Dendritic cell treated with granulocyte-macrophage colony-stimulating factor and Interleukin-4, amounts not matched to agents 40 ng/mL and 50 ng/mL, for 4 days (primary cell): ENCODE measurements at regions not wholly inside any gene's neighbourhood (a gene's known extent, or its start where the extent isn't known, plus 50 kb on each side); places are given as distances from the start of the nearest gene placed in this dataset.

ENCODE experiments used
- H3K27ac Mint-ChIP-seq: one replicate; pipeline ENCODE4 v1.8.0; 2022; ENCODE audit warnings: mild to moderate bottlenecking, mixed read lengths
- H3K27me3 Mint-ChIP-seq: one replicate; pipeline ENCODE4 v1.8.0; 2022; ENCODE audit warnings: mild to moderate bottlenecking, mixed read lengths
- H3K36me3 Mint-ChIP-seq: one replicate; pipeline ENCODE4 v1.8.0; 2022; ENCODE audit warnings: low read depth, mixed read lengths
- H3K4me1 Mint-ChIP-seq: one replicate; pipeline ENCODE4 v1.8.0; 2022; ENCODE audit warnings: low read depth, mixed read lengths
- H3K4me3 Mint-ChIP-seq: one replicate; pipeline ENCODE4 v1.8.0; 2022; ENCODE audit warnings: mild to moderate bottlenecking, moderate library complexity, mixed read lengths
- H3K9me3 Mint-ChIP-seq: one replicate; pipeline ENCODE4 v1.8.0; 2022; ENCODE audit warnings: mixed read lengths
- intact Hi-C: fragments of 100-400 bp; cut with micrococcal nuclease; formaldehyde crosslinking; loops from one replicate; pipeline ENCODE4 v1.15.0; 2022

DNA sequence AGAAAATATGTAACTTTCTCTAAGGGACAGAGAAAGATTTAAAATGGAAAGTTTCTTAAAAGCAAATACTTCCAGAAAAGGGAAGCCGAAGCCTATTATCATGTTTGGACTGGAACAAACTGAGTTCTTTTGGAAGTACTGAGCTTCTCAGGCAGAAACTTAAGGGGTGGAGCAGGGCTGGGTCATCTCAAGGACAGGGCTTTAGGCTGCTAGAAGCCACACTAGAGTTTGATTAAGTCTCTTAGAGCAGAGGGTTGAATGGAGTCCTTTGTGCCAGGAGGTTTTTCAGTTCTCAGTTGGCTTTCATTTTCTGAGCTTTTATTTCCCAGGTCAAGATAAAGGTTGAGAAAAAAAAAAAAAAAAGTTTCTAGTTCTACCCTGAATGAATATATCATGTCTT is 432.7 kb downstream of the SLITRK5 start:
- Mint-ChIP-seq H3K4me3 (no peak overlapping the region), H3K27me3 (no peaks in the 10 kb centered on the region), H3K4me1 (no peaks in the 10 kb centered on the region), H3K27ac (no peak overlapping the region), H3K9me3 (peaks cover 41% of the 10 kb centered on the region), H3K36me3 (no peaks in the 10 kb centered on the region)
- intact Hi-C loops = no loop called here

DNA sequence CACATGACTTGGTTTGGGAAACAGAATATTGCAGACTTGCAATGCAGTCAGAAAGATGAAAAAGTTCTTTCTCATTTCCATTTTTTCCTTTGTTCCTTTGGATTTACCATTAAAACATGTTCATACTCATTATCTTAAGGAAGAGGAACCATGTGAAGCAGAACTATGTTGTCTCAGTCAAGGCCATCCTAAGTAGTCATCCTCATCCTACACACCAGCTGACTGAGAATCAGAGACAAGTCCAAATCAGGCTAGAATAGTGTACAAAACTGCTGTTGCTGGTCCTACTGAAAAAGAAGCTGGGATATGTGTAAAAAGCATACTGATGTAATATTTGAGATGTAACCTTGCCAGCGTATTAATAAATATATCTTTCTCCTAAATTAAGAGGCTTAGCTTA is 433.4 kb downstream of the SLITRK5 start:
- Mint-ChIP-seq H3K4me1 (no peaks in the 10 kb centered on the region), H3K27ac (no peak overlapping the region), H3K4me3 (no peak overlapping the region), H3K36me3 (no peaks in the 10 kb centered on the region), H3K9me3 (peaks cover 40% of the 10 kb centered on the region), H3K27me3 (no peaks in the 10 kb centered on the region)
- intact Hi-C loops = no loop called here

DNA sequence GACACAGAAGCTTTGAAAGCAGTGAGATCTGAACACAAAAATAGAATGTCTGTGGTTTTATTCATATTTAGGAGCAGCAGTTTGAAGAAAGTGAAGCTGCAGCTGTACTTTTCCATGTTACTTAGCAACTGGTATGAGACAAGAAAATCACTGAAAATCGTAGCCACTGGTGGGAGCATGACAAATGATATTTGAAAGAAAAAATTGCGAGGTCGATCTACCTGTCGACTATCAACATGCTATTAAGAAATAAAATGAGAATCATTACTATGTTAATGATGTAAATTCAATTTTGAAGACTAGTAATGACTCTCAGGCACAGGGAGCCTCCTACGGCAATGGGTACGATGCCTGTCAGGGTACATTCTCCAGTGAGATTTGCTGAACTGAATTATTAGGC is 436.4 kb downstream of the SLITRK5 start:
- no peaks in the 10 kb centered on the region for H3K36me3 Mint-ChIP-seq
- intact Hi-C loops = no loop called here
- H3K4me3 Mint-ChIP-seq = no peak overlapping the region
- H3K9me3 Mint-ChIP-seq = peaks cover 10% of the 10 kb centered on the region
- H3K27ac Mint-ChIP-seq = no peak overlapping the region
- peaks cover 4% of the 10 kb centered on the region for H3K4me1 Mint-ChIP-seq
- H3K27me3 Mint-ChIP-seq = no peaks in the 10 kb centered on the region

DNA sequence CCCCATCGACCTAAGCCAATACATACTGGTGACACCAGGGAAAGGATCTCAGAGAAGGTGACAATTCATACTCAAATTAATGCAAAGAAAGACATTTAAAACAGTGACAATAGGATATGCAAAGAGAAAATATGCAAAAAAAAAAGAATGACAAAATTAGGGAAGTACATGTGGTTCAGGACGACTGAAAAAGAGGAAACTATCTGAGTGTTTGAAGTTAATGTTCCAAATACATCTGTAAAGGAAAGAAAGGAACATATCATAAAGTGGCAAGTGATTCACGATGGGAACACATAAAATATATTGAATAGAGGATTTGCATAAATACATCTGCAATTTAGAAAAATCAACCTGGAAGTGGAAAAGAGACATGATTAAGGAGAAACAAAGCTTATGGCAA is 441.4 kb downstream of the SLITRK5 start:
- no peaks in the 10 kb centered on the region for H3K36me3 Mint-ChIP-seq
- H3K9me3 Mint-ChIP-seq = no peaks in the 10 kb centered on the region
- H3K27ac Mint-ChIP-seq = no peak overlapping the region
- intact Hi-C loops = no loop called here
- peaks cover 6% of the 10 kb centered on the region for H3K4me1 Mint-ChIP-seq
- no peak overlapping the region for H3K4me3 Mint-ChIP-seq
- H3K27me3 Mint-ChIP-seq = no peaks in the 10 kb centered on the region

DNA sequence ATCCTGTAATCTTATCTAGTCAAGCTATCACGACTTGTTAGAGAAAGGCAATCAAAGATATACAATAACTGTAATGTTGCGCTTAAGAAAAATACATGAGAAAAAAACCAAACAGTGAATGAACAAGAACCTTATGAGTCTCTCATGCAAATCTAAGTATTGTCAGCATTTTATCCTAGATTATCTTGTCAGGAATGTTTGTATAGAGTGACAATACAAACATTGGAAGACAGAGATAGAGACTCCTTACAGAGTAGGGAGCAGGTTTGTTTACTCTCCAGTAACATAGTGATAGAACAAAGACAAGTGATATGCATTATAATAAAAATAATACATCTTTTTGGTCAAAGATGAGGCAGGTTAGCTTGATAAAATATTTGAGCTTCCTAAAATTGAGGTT is 444.8 kb downstream of the SLITRK5 start:
- no peaks in the 10 kb centered on the region for H3K9me3 Mint-ChIP-seq

DNA sequence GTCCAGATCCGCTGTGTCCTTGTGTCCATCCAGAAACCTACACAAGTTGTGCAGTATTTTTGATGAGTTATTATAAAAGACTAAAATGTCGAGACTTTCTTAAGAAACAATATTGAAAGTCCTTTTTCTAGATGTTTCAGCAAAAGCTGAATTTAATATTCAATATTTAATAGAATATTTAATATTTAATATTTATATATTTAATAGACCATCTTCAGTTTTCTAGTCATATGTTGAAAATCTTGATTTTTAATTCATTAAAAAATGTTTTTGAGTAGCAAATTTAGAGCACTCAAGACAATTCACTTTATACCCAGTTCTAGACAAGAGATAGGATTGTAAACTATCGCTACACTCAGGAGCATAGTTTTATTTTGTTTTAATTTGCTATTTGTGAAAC is 447.8 kb downstream of the SLITRK5 start:
- intact Hi-C loops = no loop called here
- Mint-ChIP-seq H3K36me3 (no peaks in the 10 kb centered on the region), H3K4me1 (no peaks in the 10 kb centered on the region), H3K9me3 (no peaks in the 10 kb centered on the region), H3K4me3 (no peak overlapping the region), H3K27ac (no peak overlapping the region), H3K27me3 (no peaks in the 10 kb centered on the region)

More for the DNA sequence above, 444.8 kb downstream of the SLITRK5 start:
- H3K4me3 Mint-ChIP-seq = no peak overlapping the region
- H3K4me1 Mint-ChIP-seq = peaks cover 6% of the 10 kb centered on the region
- no peaks in the 10 kb centered on the region for H3K27me3 Mint-ChIP-seq
- H3K27ac Mint-ChIP-seq = no peak overlapping the region
- no peaks in the 10 kb centered on the region for H3K36me3 Mint-ChIP-seq
- intact Hi-C loops = no loop called here

DNA sequence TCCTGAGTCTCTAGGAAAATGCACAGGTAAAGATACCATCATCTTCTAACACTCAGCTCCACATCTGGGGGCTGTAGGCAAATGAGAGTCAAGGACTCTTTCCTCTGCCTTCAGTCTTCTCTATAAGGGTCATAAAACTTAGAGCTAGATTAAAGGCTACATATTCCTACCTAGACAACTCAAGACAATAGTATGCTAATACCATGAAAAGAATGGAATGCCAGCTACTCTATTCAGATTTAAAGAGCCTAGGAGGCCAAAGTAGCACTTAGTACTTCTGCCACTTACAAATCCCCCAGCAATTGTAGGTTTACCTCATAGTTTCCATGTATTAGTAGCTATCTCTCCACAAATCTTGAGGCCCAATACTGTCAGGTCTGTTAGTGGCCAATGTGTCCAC is 453.0 kb downstream of the SLITRK5 start:
- Mint-ChIP-seq H3K4me1 (no peaks in the 10 kb centered on the region), H3K27me3 (no peaks in the 10 kb centered on the region), H3K36me3 (no peaks in the 10 kb centered on the region), H3K4me3 (no peak overlapping the region), H3K9me3 (peaks cover 10% of the 10 kb centered on the region), H3K27ac (no peak overlapping the region)
- intact Hi-C loops = no loop called here

DNA sequence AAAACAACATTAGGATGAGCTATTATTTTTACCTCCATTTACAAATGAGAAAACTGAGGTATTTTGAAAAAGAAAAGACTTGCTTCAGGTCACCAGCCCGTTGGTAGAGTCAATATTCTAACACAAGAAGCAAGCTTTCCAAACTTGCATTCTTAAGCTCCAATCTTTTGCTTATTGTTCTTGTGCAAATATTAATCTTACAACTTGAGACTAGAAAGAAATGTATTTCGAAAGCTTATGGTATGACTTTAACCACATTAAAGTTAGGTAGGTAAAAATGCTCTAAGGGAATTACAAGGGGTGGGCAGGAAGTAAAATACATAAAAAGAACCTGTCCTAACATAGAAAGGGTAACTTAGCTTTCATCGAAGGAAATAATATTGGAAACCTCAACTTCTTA is 453.9 kb downstream of the SLITRK5 start:
- Mint-ChIP-seq H3K27ac (no peak overlapping the region), H3K27me3 (no peaks in the 10 kb centered on the region)
- intact Hi-C loops = no loop called here

DNA sequence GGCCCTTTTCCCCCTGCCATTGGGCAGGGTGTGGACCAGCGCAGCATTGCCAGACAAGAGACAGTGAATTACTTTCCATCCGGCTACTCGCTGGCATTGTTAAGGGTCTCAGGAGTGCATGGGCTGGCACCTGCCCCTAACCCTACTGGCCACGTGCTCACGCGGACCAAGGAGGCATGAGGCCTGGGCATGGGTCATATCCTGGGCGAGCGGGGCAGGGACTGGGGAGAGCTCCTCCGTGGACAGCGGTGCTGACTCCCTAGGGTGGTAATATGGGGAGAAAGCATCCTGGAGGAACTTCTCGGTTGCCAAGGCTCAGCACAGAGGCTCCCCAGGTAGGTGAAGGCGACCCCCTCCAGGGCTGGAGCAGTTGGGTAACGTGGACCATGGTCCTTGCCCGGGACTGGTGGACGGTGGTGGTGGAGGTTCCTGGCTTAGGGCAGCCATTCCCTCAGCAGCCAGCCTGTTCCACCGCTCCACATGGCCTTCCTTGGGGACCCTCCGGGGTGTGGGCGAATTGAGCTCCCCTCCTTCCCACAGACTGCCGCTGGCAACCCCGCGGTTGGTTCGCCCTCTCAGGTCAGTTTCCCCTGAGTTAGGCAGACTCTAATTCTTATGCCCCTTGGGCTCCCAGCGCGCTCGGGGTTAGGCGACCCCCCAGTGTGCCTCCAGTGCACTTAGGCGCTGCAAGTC is 465.1 kb downstream of the SLITRK5 start:
- H3K27ac Mint-ChIP-seq = no peak overlapping the region

More for the DNA sequence above, 453.9 kb downstream of the SLITRK5 start:
- H3K4me1 Mint-ChIP-seq = no peaks in the 10 kb centered on the region
- H3K4me3 Mint-ChIP-seq = no peak overlapping the region
- H3K36me3 Mint-ChIP-seq = no peaks in the 10 kb centered on the region
- peaks cover 10% of the 10 kb centered on the region for H3K9me3 Mint-ChIP-seq

DNA sequence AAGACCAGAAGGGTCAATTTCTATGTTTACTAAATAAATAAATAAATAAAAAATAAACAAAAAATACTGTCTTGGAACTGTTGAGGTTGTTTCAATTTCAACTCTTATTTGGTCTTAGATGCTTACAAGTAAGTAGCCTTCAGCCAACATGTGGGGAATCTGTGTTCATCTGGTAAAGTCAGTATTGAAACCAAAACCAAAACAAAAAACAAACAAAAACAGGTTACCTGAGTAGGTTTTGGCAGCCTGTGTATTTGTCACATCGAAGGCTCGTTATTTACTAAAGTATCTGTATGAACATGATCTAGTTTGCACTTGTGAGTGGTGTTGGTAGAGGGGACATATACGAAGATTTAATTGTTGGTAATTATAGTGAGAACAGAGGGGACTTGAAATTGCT is 471.5 kb downstream of the SLITRK5 start:
- Mint-ChIP-seq H3K27ac (no peak overlapping the region), H3K4me1 (no peaks in the 10 kb centered on the region), H3K4me3 (no peak overlapping the region), H3K9me3 (peaks cover 46% of the 10 kb centered on the region), H3K36me3 (no peaks in the 10 kb centered on the region), H3K27me3 (no peaks in the 10 kb centered on the region)
- intact Hi-C loops = no loop called here

More for the DNA sequence above, 465.1 kb downstream of the SLITRK5 start:
- H3K36me3 Mint-ChIP-seq = no peaks in the 10 kb centered on the region
- no peak overlapping the region for H3K4me3 Mint-ChIP-seq
- no peaks in the 10 kb centered on the region for H3K27me3 Mint-ChIP-seq
- H3K9me3 Mint-ChIP-seq = peaks cover 50% of the 10 kb centered on the region
- H3K4me1 Mint-ChIP-seq = no peaks in the 10 kb centered on the region
- intact Hi-C loops = no loop called here

DNA sequence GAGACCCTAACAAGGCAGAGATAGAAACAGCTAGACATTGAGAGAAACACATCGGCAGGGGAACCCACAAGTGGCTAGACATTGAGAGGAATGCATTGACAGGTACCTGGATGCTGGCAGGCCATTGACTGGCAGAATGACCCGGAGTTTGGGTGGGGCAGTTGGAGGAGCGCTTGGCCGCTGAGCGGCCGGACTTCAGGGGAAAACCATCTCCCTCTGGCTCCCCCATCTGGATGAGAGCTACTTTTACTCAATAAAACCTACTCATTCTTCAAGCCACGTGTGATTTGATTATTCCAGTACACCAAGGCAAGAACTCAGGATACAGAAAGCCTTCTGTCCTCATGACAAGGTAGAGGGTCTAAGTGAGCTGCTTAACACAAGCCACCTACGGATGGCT is 473.4 kb downstream of the SLITRK5 start:
- peaks cover 50% of the 10 kb centered on the region for H3K9me3 Mint-ChIP-seq
- H3K27ac Mint-ChIP-seq = no peak overlapping the region

DNA sequence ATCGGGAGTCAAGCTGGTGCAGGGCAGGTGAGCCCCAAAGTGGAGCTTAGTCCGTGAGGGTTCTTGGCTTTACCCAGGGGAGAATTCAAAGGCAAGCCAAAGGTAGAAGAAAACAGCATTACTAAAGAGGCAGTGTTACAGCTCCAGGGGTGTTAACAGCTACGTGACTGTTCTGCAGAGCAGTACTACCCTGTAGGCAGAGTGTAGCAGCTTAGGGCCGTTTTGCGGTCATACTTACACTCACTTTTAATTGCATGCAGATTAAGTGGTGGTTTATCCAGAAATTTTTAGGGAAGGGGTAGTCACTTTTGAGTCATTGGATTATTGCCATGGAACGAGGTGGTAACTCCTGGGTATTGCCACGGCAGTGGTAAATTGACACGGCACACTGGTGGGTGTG is 482.2 kb downstream of the SLITRK5 start:
- intact Hi-C loops = no loop called here
- Mint-ChIP-seq H3K27me3 (no peaks in the 10 kb centered on the region), H3K9me3 (peaks cover 52% of the 10 kb centered on the region), H3K27ac (no peak overlapping the region), H3K36me3 (no peaks in the 10 kb centered on the region), H3K4me1 (no peaks in the 10 kb centered on the region), H3K4me3 (no peak overlapping the region)

More for the DNA sequence above, 473.4 kb downstream of the SLITRK5 start:
- H3K36me3 Mint-ChIP-seq = no peaks in the 10 kb centered on the region
- intact Hi-C loops = no loop called here
- H3K4me3 Mint-ChIP-seq = no peak overlapping the region
- H3K4me1 Mint-ChIP-seq = no peaks in the 10 kb centered on the region
- no peaks in the 10 kb centered on the region for H3K27me3 Mint-ChIP-seq

DNA sequence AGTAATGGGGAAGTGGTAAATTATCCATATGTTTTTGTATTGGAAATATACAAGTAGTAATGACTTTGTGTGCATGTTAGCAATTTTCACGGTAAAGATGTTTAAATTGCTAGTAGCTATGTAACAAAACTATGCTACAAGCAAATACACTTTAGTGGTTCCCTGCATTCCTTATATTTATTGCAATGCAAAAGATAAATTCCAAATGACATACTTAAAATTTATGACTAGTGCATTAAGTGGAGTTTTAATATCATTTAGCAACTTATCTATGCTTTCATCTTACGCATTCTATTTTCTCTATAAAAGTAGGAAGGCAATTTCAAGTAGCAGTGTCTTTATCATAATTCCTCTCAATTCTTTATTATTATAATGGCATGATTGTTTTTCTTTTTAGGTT is 482.8 kb downstream of the SLITRK5 start:
- Mint-ChIP-seq H3K27me3 (no peaks in the 10 kb centered on the region), H3K36me3 (no peaks in the 10 kb centered on the region), H3K9me3 (peaks cover 49% of the 10 kb centered on the region), H3K4me1 (no peaks in the 10 kb centered on the region), H3K27ac (no peak overlapping the region), H3K4me3 (no peak overlapping the region)
- intact Hi-C loops = no loop called here

DNA sequence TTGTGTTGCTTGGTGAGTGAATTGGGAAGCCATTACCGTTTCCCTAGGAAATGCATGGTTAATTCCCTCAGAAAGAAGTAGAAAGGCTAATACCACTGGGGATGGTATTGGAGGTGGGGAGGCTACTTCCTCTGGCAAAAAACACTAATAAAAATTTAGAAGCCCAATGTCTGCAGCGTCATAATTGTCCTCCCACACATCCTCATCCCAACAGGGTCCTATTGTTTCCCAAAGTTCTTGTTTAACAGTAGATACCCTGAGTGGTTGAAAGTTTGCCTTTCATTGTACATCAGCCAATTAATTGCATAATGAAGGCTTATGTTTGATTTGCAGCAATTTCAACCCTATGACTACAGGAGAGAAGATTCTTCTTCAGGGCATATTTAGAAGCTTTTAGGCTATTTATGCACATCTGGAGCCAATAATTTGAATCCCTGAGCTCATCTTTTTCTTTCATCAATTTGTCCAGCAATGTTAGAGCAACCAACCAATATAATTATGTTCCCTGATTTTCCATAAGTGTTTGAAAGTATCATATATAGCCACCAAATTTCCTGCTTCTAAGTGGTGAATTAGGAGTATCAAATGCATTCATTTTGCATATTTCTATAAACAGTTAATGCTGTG is 491.0 kb downstream of the SLITRK5 start:
- Mint-ChIP-seq H3K4me1 (no peaks in the 10 kb centered on the region), H3K4me3 (no peak overlapping the region), H3K27me3 (no peaks in the 10 kb centered on the region), H3K9me3 (peaks cover 22% of the 10 kb centered on the region), H3K27ac (no peak overlapping the region), H3K36me3 (no peaks in the 10 kb centered on the region)
- intact Hi-C loops = no loop called here

DNA sequence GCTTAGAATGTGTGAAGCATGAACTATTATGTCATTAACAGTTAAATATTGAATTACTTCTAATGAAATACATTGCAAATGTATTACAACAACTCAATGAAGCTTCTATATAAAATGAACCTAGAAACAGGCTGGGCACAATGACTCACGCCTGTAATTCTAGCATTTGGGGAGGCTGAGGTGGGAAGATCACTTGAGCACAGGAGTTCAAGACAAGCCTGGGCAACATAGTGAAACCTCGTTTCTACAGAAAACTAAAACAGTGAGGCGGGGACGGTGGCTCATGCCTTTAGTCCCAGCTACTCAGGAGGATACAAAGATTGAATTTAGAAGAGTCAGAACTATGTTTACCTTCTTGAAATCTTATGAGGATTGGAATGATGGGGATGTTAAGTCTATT is 505.1 kb downstream of the SLITRK5 start:
- intact Hi-C loops = no loop called here
- H3K36me3 Mint-ChIP-seq = no peaks in the 10 kb centered on the region
- no peaks in the 10 kb centered on the region for H3K27me3 Mint-ChIP-seq
- H3K9me3 Mint-ChIP-seq = peaks cover 20% of the 10 kb centered on the region
- H3K4me1 Mint-ChIP-seq = no peaks in the 10 kb centered on the region
- no peak overlapping the region for H3K27ac Mint-ChIP-seq
- H3K4me3 Mint-ChIP-seq = no peak overlapping the region
